ELF-1 (cell line): ENCODE measurements at regions not wholly inside any gene's neighbourhood (a gene's known extent, or its start where the extent isn't known, plus 50 kb on each side); places are given as distances from the start of the nearest gene placed in this dataset.

Source experiments
- DNase-seq: peaks from one replicate; pipeline ENCODE4 v3.0.0-alpha.2; 2016; ENCODE audit warnings: low read depth, low spot score

- peak; percentile 40 for DNase-seq
Measured at GRCh38 chr14:49464885-49465284, 121.3 kb downstream of the RPS29 start.

DNA sequence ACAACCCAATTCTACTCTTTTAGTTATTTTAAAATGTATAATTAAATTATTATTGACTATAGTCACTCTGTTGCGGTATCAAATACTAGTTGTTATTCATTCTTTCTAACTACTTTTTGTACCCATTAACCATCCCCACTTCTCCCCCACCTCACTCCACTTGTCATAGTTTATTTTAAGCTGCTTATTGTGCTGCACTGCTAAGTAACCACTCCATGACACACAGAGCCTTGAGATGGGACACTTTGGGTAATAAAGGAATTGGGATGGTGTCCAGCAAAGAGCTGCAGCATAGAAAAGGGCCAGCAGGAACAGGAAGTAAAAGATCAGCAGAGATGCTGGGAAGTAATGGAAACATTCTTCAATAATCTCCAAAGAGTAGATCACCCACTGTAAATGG lies 123.0 kb downstream of the RPS29 start:
- DNase-seq = no peak

DNA sequence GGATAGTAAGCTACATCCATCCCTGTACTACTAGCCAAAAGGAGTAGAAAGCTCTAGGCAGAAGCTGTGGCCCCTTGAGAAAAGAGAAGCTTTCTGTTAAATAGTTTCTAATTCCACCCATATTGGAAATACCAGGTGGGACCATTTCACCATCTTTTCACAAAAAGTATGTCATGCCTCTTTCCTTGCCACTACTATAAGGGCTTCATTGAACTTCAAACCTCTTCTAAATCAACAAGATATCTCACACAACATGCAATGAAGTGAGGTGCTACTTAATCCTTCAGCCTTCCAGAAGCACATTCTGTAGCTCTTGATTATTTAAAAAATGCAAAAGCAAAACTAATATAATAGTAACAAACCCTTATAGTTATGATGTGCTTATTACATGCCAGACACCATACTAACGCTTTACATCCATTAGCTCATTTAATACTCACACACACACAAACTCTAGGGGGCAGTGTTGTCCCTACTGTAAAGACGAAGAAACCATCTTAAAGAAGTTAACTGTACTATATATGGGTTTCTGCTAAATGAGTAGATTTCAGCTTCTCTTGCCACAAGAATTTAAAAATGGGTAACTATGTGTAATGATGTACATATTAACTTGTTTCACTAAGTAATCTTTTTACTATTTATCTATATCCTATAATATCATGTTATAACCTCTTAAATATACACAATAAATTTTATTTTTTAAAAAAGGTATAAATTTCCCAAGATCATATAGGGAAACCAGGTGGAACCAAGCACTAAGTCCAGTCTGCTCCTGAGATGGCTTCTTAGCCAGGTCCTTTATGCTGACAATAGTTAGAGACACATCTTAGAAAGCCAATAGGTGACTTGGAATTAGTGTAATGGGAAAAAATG lies 124.4 kb downstream of the RPS29 start:
- no peak for DNase-seq

GRCh38 chr14:49460662-49461061 lies 125.5 kb downstream of the RPS29 start:
- DNase-seq = no peak

GRCh38 chr14:49456589-49456988 lies 129.6 kb downstream of the RPS29 start:
- no peak for DNase-seq

DNA sequence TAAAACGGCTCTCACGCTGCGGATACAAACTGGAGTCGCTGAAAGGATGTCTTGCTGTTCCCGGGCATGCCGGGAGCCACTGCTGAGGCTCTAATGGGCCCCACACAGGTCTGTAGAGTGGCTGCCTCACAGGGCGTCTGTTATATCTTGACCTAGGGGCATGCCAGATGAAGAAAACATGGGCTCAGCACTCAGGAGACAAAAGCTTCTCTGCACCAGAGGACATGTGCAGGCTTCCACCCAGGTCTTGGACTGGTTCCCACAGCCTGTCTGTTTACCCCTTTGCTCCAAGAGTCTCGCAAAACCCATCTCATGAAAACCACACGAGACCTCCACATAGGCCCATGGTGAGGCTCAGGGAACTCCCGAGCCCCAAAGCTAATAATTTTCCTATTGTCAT lies 134.2 kb downstream of the RPS29 start:
- DNase-seq = no peak

- no peak for DNase-seq
Measured at GRCh38 chr14:49449749-49450148, 136.4 kb downstream of the RPS29 start.

DNA sequence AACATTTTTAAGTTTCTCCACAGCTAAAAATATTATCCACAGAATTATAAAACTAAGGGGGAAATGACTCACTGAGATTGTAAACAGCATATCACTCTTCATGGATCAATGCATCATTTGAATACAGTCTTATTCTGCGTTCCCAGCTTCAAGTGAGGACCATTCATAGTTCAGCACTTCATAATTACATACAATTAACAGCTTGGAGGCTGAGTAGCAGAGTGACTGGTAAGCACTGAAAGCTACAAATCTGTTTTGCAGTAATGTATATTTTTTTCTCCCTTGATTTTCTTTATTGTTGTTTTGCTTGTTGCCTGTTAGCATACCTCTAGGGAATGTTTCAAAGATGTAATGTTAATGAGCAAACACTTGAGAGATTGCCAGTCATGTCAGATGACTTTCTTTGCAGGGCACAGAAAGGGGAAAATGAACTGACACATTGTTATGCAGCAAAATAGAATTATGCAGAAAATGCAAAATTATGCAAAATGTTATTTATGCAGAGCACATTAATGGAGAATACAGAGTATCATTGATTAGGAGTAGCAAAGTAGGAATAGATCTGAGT lies 138.6 kb downstream of the RPS29 start:
- DNase-seq = no peak

- DNase-seq = no peak
Measured at GRCh38 chr14:49446801-49447200, 139.4 kb downstream of the RPS29 start.

- no peak for DNase-seq
Measured at GRCh38 chr14:49438256-49438770, 147.9 kb downstream of the RPS29 start.

GRCh38 chr14:49428076-49428475 lies 158.1 kb downstream of the RPS29 start:
- no peak for DNase-seq

DNA sequence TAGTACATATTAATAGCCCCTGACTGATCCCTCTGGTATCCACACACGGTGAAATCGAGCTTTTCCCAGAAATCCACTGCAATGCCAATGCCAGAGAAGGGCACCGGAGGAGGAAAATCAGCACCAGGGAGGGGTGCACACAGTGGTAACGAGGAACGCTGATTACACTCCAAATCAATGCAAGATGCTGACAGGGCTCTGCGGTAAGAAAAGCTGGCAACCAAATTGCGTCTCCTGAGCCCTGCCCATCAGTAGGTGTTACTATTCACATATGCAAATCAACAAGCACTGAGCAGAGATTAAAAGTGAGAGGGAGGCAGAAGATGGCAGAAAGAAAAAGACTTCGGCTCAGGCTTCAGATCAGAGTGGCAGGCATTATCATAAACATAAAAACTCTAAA lies 159.1 kb downstream of the RPS29 start:
- no peak for DNase-seq

DNA sequence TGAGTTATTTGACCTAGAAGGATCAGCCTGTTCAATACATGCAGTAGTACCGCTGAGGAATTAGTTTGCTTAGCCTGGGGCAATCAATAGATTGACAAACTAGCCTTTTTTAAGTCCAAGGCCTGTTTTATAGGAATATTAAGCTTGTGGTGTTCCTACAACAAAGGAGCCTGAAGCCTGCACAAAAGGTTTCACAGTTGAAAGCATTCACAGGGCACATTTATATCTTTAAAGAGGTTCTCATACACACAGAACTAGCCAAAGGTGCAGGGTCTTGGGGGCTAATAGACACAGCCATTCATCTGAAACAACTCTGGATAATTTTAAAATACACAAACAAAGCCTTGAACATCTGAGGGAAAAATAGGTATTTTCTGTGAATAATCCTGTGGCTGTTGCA lies 160.3 kb downstream of the RPS29 start:
- DNase-seq = no peak

GRCh38 chr14:49424436-49425331 lies 161.5 kb downstream of the RPS29 start:
- DNase-seq = no peak

DNA sequence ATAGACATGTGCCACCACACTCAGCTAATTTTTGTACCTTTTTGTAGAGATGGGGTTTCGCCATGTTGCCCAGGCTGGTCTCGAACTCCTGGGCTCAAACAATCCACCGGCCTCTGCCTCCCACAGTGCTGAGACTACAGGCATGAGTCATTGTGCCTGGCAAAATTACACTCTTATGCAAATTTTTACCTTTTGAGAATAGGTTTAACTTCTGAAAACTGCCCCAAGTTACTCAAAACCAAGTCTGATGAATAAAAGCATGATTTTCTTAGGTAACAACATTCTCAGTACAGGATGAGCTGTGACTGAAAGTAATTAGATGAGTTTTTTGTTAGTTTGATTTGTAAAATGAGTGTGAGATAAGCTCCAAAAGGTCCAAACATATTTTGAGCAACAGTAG lies 166.0 kb downstream of the RPS29 start:
- DNase-seq = no peak

- DNase-seq = no peak
Measured at GRCh38 chr14:49418789-49419188, 167.4 kb downstream of the RPS29 start.

DNA sequence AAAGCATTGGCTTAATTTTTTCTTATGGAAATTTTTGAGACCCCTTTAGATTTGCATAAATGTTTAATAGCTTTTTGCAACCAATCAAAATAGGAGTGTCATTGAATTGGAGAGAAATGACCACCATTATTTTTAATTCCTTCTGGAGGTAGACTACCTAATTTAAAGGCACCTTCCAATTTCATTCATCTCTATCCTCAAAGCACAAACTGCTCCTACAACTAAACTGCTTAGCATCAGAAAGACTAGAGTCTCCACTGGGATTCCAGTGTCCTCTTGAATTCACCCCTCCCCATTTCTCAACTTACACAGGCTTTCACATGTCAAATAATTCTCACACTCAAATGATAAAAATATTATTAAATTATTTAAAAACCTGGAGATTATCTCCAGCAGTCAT lies 168.4 kb downstream of the RPS29 start:
- DNase-seq = no peak

- DNase-seq = no peak
Measured at GRCh38 chr14:49408187-49408933, 177.8 kb downstream of the RPS29 start.

DNA sequence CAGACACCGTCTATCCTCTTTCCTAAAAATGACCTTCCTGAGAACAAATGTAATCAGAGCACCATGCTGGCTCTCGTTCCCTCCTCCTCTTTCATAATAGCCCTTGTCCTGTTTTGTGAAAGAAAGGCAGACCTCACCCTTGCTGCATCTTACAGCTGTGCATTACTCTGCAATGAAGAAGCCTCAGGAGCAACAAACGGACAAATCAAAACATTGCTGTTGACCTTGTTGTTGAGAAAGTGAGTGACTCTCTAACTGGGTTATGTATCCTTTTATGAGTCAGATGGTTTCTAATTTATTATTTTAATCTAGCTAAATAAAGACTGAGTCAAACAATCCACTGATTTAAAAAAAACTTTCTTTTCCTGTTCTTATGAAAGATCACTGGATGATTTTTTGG lies 180.9 kb downstream of the RPS29 start:
- no peak for DNase-seq

DNA sequence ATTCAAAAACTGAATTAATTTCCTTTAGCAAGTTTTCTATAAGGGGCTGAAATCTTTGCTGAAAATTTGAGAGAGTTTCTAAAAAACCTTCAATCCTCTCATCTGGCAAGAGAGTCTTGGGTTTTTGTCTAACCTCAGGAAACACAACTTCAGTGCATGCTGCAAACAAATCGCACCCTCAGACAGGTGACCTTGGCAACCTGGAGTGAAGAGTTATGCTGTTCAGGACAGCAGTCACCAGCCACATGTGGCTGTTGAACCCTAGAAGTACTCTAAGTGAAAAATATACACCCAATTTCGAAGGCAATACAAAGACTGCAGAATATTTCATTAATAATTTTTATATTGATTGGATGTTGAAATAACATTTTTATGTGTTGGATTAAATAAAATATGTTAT lies 184.8 kb downstream of the RPS29 start:
- no peak for DNase-seq

DNA sequence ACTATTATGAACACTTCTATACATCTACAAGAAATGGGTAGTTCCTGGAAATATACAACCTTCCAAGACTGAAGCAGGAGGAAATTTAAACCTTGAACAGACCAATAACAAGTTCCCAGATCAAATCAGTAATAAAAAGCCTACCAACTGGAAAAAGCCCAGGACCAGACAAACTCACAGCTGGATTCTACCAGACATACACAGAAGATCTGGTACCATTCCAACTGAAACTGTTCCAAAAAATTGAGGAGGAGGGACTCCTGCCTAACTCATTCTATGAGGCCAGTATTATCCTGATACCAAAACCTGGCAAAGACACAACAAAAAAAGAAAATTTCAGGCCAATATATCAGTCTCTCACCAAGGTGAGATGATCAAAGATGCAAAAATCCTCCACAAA lies 189.4 kb downstream of the RPS29 start:
- DNase-seq = no peak
